Fibroblast of pulmonary artery (primary cell): ENCODE measurements at regions not wholly inside any gene's neighbourhood (a gene's known extent, or its start where the extent isn't known, plus 50 kb on each side); places are given as distances from the start of the nearest gene placed in this dataset.

Source experiments
- DNase-seq: peaks from one replicate; pipeline ENCODE4 v3.0.0-alpha.2; 2010; ENCODE audit warnings: low read depth
- H3K4me3 ChIP-seq: replicated peaks from 2 replicates; pipeline ENCODE4 v1.5.1; 2011; ENCODE audit warnings: low read depth, mild to moderate bottlenecking, control low read depth, low read length, moderate library complexity
- TF ChIP-seq, protein P1 (sequence below): IDR thresholded peaks from 2 replicates; pipeline ENCODE4 v1.5.1; 2011; ENCODE audit warnings: mild to moderate bottlenecking, control low read depth, low read length, inconsistent platforms; ENCODE audit errors: missing control alignments

DNA sequence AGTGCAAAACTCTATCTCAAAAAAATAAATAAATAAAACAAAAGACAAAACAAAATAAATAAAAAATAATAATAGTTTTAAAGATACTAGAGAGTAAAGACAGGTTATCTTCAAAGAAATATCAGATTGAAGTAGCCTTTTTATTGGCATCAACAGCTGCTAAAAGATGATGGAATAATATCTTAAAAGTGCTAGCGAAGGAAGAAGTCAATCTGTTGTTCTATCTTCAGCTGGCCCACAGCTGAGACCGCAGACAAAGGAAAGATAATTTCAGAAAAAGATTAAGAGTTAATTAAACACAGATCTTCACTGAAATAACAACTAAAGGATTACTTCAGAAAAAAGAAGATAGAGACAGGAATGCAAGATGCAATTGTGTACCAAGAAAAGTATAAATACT lies 130.2 kb upstream of the PKDCC start:
- TF ChIP-seq, protein P1, sequence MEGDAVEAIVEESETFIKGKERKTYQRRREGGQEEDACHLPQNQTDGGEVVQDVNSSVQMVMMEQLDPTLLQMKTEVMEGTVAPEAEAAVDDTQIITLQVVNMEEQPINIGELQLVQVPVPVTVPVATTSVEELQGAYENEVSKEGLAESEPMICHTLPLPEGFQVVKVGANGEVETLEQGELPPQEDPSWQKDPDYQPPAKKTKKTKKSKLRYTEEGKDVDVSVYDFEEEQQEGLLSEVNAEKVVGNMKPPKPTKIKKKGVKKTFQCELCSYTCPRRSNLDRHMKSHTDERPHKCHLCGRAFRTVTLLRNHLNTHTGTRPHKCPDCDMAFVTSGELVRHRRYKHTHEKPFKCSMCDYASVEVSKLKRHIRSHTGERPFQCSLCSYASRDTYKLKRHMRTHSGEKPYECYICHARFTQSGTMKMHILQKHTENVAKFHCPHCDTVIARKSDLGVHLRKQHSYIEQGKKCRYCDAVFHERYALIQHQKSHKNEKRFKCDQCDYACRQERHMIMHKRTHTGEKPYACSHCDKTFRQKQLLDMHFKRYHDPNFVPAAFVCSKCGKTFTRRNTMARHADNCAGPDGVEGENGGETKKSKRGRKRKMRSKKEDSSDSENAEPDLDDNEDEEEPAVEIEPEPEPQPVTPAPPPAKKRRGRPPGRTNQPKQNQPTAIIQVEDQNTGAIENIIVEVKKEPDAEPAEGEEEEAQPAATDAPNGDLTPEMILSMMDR, result no peak
- DNase-seq, result no peak
- H3K4me3 ChIP-seq, result no peak overlapping the region

GRCh38 chr2:41919135-41919534 lies 128.7 kb upstream of the PKDCC start:
- no peak for DNase-seq

GRCh38 chr2:41920181-41920580 lies 127.6 kb upstream of the PKDCC start:
- no peak overlapping the region for H3K4me3 ChIP-seq
- TF ChIP-seq, protein P1, result no peak
- no peak for DNase-seq

More at GRCh38 chr2:41919135-41919534, 128.7 kb upstream of the PKDCC start:
- no peak overlapping the region for H3K4me3 ChIP-seq
- TF ChIP-seq, protein P1, result no peak

GRCh38 chr2:41920812-41921211 lies 127.0 kb upstream of the PKDCC start:
- TF ChIP-seq, protein P1, result no peak
- H3K4me3 ChIP-seq, result no peak overlapping the region
- no peak for DNase-seq

DNA sequence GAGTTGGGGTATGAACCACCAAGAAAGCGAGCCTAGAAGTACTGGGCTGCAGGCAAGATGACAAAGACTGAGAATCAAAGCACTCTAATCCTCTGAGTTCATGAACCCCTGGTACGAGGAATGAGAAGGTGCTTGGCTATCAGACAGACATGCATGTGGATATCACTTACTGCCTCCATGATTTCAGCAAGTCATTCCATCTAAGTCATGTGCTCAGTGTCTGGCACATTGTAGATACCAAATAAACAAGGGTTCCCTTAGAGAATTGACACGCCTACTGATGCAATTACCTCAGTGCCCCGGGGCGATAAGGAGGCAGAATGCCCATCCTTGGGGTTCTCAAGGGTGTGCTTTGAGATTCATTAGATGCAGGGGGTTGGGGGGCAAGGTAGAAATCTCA lies 125.6 kb upstream of the PKDCC start:
- no peak for DNase-seq
- H3K4me3 ChIP-seq, result no peak overlapping the region
- TF ChIP-seq, protein P1, result no peak

- TF ChIP-seq, protein P1, result no peak
- H3K4me3 ChIP-seq, result no peak overlapping the region
- DNase-seq, result no peak
Measured at GRCh38 chr2:41923156-41923786, 124.5 kb upstream of the PKDCC start.

- DNase-seq, result no peak
- TF ChIP-seq, protein P1, result no peak
Measured at GRCh38 chr2:41924024-41924423, 123.8 kb upstream of the PKDCC start.

More at GRCh38 chr2:41924024-41924423, 123.8 kb upstream of the PKDCC start:
- no peak overlapping the region for H3K4me3 ChIP-seq
